ENCODE measurements at regions not wholly inside any gene's neighbourhood (a gene's known extent, or its start where the extent isn't known, plus 50 kb on each side); places are given as distances from the start of the nearest gene placed in this dataset.

DNA sequence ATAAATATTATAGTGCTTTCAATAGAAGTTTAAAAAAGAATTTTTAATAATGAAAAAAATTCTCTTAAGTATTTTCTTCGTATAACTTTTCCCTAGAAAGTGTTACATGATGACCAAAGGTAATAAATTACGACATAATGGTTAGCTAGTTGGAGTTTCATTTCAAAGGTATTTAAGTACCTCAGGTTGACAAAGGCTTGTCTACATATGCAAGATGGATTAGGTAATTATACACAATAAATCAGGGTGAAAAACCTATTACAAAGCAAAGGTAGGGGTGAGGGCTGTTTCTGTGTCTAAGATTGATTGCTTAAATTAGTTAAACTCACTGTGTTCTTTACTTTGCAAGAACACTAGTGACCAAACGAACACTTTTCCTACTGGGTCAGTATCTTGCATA, 508.5 kb upstream of the FAT1 start:
- no peak for FAIRE-seq
- no peak for DNase-seq (ENCODE audit: insufficient read length, low spot score)
- TF ChIP-seq, protein P1, sequence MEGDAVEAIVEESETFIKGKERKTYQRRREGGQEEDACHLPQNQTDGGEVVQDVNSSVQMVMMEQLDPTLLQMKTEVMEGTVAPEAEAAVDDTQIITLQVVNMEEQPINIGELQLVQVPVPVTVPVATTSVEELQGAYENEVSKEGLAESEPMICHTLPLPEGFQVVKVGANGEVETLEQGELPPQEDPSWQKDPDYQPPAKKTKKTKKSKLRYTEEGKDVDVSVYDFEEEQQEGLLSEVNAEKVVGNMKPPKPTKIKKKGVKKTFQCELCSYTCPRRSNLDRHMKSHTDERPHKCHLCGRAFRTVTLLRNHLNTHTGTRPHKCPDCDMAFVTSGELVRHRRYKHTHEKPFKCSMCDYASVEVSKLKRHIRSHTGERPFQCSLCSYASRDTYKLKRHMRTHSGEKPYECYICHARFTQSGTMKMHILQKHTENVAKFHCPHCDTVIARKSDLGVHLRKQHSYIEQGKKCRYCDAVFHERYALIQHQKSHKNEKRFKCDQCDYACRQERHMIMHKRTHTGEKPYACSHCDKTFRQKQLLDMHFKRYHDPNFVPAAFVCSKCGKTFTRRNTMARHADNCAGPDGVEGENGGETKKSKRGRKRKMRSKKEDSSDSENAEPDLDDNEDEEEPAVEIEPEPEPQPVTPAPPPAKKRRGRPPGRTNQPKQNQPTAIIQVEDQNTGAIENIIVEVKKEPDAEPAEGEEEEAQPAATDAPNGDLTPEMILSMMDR (IDR thresholded peaks at IDR 0.05; ENCODE audit: insufficient read depth, missing control alignments), result no peak

DNA sequence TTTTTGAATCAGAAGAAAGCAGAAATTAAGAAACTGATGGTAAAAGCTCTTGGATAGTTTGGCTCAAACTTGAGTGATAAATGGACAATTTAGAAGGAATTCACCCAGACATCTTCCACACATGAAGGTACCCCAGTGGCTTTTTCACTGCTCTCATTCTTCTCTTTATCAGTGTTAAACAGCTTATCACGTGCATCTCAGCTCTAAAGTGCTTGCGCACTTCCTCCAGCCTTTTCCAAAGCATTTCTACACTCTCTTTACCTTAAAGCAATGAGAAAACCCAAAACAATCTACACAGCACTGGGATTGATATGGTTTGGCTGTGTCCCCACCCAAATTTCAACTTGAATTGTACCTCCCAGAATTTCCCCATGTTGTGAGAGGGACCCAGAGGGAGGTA, 509.1 kb upstream of the FAT1 start:
- DNase-seq (ENCODE audit: insufficient read length, low spot score) (no peak), FAIRE-seq (no peak)
- TF ChIP-seq, protein P1 (IDR thresholded peaks at IDR 0.05; ENCODE audit: insufficient read depth, missing control alignments), result no peak

DNA sequence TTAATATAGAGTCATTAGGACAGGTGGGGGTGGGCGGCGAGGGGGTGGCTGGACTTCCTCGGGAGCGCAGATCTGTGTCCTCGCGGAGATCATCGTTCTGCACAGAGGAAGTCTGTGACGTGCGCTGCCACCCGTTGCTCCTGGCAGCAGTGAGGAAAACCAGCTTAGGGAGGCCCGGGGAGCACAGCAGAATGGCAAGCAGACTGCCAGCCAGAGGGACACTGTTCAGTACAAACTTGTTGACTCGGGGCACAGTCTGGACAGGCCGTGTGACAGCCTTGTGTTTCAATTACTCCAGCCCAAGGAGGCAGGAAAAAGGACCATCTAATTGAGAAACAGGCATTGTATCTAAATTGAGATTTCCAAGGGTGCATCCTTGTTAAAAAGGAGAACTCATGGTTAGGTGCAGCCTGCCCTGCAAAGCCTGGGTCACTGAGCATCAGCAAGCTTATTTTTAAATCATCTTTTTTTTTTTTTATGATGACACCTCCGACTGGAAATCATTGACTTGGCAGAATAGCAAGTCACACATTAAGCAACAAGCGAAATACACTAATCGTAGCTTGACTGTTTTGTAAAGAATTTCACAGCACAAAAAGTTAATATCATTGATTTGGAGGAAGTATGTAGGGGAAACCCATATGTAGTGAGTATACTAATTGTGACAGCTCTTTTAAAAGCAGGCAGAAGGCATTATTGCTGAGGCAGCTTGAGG, 512.0 kb upstream of the FAT1 start:
- DNase-seq (ENCODE audit: insufficient read length, low spot score) (no peak), FAIRE-seq (no peak)
- TF ChIP-seq, protein P1 (IDR thresholded peaks at IDR 0.05; ENCODE audit: insufficient read depth, missing control alignments), result no peak

DNA sequence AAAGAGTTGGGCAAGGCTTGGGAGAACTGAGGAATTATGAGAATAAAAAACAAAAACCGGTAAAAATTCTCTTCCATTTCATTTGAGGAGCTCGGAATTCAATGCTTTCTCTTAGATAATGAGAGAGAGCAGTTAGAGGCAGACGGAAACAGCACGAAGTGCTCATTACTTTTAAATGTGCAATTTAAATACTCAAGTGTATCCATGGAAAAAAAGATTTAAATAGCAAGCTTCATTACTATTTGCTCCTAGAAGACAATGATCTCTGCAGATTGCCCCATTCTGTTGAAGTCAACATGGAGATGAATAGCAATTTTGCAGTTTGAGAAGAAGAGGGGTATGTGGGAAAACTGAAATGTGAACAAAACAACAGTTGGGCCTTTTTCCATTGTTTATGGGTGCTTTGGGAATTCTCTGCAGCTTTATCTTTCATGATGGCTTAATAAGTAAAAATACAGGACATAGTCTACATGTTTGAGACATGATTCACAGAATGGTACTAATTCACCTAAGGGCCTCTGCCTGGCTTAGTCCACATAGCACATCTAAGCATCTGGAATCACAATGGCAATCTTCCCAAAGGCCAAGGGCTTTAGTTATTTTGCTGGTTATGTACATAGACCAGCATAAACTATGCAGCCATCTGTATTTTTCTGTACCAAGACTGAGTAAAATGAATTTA, 512.7 kb upstream of the FAT1 start:
- DNase-seq (ENCODE audit: insufficient read length, low spot score), result no peak
- FAIRE-seq, result no peak
- TF ChIP-seq, protein P1 (IDR thresholded peaks at IDR 0.05; ENCODE audit: insufficient read depth, missing control alignments), result no peak

DNA sequence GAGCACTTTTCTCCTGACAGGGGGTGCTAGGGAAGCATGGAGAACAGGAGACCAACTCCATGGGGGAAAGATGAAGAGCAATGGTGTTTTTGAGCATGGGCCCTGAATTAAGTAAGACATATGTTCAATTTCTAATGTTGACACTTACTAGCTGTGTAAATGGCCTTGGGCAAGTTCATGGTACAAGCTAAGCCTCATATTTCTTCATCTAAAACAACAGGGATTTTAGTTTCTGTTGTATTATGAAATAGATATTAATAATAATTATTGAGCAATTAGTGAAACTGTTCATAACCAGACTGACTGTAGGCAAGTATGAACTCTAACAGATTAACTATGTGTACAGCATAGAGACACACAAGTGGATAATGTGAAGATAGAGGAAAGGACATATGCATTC, 515.0 kb upstream of the FAT1 start:
- TF ChIP-seq, protein P1 (IDR thresholded peaks at IDR 0.05; ENCODE audit: insufficient read depth, missing control alignments), result no peak
- FAIRE-seq (no peak), DNase-seq (ENCODE audit: insufficient read length, low spot score) (no peak)

DNA sequence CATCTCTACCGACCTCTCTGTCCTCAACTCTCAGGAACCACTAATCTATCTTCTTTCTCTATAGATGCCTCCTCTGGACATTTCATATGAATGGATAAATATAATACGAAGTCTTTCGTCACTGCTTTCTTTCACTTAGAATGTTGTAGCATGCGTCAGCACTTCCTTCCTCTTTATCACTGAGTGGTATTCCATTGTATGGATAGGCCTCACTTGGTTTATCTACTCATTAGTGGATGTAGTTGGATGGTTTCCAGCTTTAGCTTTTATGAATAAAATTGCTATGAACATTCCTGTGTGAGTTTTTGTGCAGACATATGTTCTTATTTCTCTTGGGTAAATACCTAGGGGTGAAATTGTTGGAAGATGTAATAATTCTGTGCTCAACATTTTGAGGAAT, 528.2 kb upstream of the FAT1 start:
- TF ChIP-seq, protein P1 (IDR thresholded peaks at IDR 0.05; ENCODE audit: insufficient read depth, missing control alignments), result no peak
- no peak for FAIRE-seq
- no peak for DNase-seq (ENCODE audit: insufficient read length, low spot score)

DNA sequence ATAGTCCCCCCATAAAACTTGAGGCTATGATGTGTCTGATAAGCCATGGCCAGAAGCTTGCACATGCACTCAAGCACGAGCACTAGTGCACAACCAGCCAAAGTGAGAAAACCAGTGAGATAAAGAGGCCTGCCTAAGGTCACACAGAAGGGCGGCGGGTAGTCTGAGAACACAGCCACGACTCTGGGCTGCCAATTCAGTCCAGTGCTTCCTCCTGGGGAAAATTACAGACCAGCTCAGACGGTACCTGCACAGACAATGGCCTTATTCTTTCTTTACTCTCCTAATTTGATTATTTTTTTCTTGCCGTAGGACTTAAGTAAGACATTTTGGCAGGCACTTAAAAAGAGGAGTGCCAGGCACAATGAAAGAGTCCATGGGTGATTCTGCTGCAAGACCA, 533.2 kb upstream of the FAT1 start:
- FAIRE-seq (no peak), DNase-seq (ENCODE audit: insufficient read length, low spot score) (no peak)
- TF ChIP-seq, protein P1 (IDR thresholded peaks at IDR 0.05; ENCODE audit: insufficient read depth, missing control alignments), result no peak
